WTC11 (cell line): ENCODE measurements at regions not wholly inside any gene's neighbourhood (a gene's known extent, or its start where the extent isn't known, plus 50 kb on each side); places are given as distances from the start of the nearest gene placed in this dataset.

ENCODE experiments used
- ATAC-seq: fragments of 200-7000 bp; cut with Tn5 transposase; 2 replicates; pipeline ENCODE4 v1.10.0; 2021; ENCODE audit warnings: mild to moderate bottlenecking, moderate library complexity
- CTCF ChIA-PET: fragments of 300-600 bp; sonication (Branson Sonifier 250); formaldehyde crosslinking; loops from one replicate; lab custom pipeline; 2021; ENCODE audit warnings: antibody characterized with exemption; lab: Charles Lee
- POLR2A ChIA-PET: fragments of 350-600 bp; sonication (Branson Sonifier 250); formaldehyde crosslinking; loops from one replicate; lab custom pipeline; 2021; ENCODE audit warnings: antibody characterized with exemption; lab: Charles Lee
- DNase-seq: peaks from one replicate; pipeline ENCODE4 v3.0.0; 2021; ENCODE audit warnings: low spot score
- H3K27ac Mint-ChIP-seq: 2 replicates; pipeline ENCODE4 v1.8.0; 2021; ENCODE audit warnings: mixed read lengths
- H3K27me3 Mint-ChIP-seq: 2 replicates; pipeline ENCODE4 v1.8.0; 2021; ENCODE audit warnings: low read depth, mild to moderate bottlenecking, moderate library complexity, mixed read lengths
- H3K36me3 Mint-ChIP-seq: 2 replicates; pipeline ENCODE4 v1.8.0; 2021; ENCODE audit warnings: mixed read lengths
- H3K4me1 Mint-ChIP-seq: 2 replicates; pipeline ENCODE4 v1.8.0; 2022; ENCODE audit warnings: mixed read lengths
- H3K4me3 Mint-ChIP-seq: 2 replicates; pipeline ENCODE4 v1.8.0; 2021; ENCODE audit warnings: mild to moderate bottlenecking, moderate library complexity, mixed read lengths
- H3K9me3 Mint-ChIP-seq: 2 replicates; pipeline ENCODE4 v1.8.0; 2021; ENCODE audit warnings: mixed read lengths
- AR ChIP-seq: fragments of 250-450 bp; sonication (Bioruptor Pico); IDR thresholded peaks from 2 replicates; pipeline ENCODE4 v1.9.0; 2021; ENCODE audit warnings: mild to moderate bottlenecking
- CBFB ChIP-seq: sonication (generic); formaldehyde crosslinking; IDR thresholded peaks from 2 replicates; pipeline ENCODE4 v1.8.1; 2022; ENCODE audit warnings: mild to moderate bottlenecking, low read depth, missing genetic modification reagents
- CDX4 ChIP-seq: fragments of 250-450 bp; sonication (Bioruptor Pico); IDR thresholded peaks from 2 replicates; pipeline ENCODE4 v1.9.0; 2021; ENCODE audit warnings: moderate library complexity, mild to moderate bottlenecking, inconsistent platforms, borderline replicate concordance
- CREM ChIP-seq: sonication (generic); formaldehyde crosslinking; IDR thresholded peaks from 2 replicates; pipeline ENCODE4 v1.8.1; 2022; ENCODE audit warnings: mild to moderate bottlenecking, missing genetic modification reagents, moderate library complexity
- E2F4 ChIP-seq: sonication (generic); formaldehyde crosslinking; IDR thresholded peaks from 2 replicates; pipeline ENCODE4 v1.8.1; 2022; ENCODE audit warnings: low read depth, mild to moderate bottlenecking, moderate library complexity, missing genetic modification reagents, borderline replicate concordance
- ERG ChIP-seq: fragments of 250-450 bp; sonication (Bioruptor Pico); IDR thresholded peaks from 2 replicates; pipeline ENCODE4 v1.8.0; 2021; ENCODE audit warnings: mild to moderate bottlenecking
- FOXJ3 ChIP-seq: sonication (generic); formaldehyde crosslinking; IDR thresholded peaks from 2 replicates; pipeline ENCODE4 v1.9.0; 2021; ENCODE audit warnings: missing genetic modification reagents, mild to moderate bottlenecking, borderline replicate concordance
- IRF1 ChIP-seq: sonication (generic); formaldehyde crosslinking; IDR thresholded peaks from 2 replicates; pipeline ENCODE4 v1.8.0; 2023; ENCODE audit warnings: missing genetic modification reagents
- ZBTB21 ChIP-seq: sonication (generic); formaldehyde crosslinking; IDR thresholded peaks from 2 replicates; pipeline ENCODE4 v1.8.1; 2023; ENCODE audit warnings: mild to moderate bottlenecking, missing genetic modification reagents, borderline replicate concordance
- ZBTB43 ChIP-seq: sonication (generic); formaldehyde crosslinking; IDR thresholded peaks from 2 replicates; pipeline ENCODE4 v1.8.1; 2023; ENCODE audit warnings: mild to moderate bottlenecking, missing genetic modification reagents
- ZNF219 ChIP-seq: sonication (generic); formaldehyde crosslinking; IDR thresholded peaks from 2 replicates; pipeline ENCODE4 v1.8.0; 2023; ENCODE audit warnings: missing genetic modification reagents, mild to moderate bottlenecking, borderline replicate concordance
- ZNF396 ChIP-seq: fragments of 250-450 bp; sonication (Bioruptor Pico); IDR thresholded peaks from 2 replicates; pipeline ENCODE4 v1.8.0; 2021; ENCODE audit warnings: mild to moderate bottlenecking, moderate library complexity, borderline replicate concordance
- ZNF512 ChIP-seq: sonication (generic); formaldehyde crosslinking; IDR thresholded peaks from 2 replicates; pipeline ENCODE4 v1.8.1; 2022; ENCODE audit warnings: missing genetic modification reagents, borderline replicate concordance
- ZNF532 ChIP-seq: fragments of 250-450 bp; sonication (Bioruptor Pico); IDR thresholded peaks from 2 replicates; pipeline ENCODE4 v1.9.0; 2021; ENCODE audit warnings: mild to moderate bottlenecking, borderline replicate concordance
- ZNF671 ChIP-seq: fragments of 250-450 bp; sonication (Bioruptor Pico); IDR thresholded peaks from 2 replicates; pipeline ENCODE4 v1.8.0; 2021; ENCODE audit warnings: mild to moderate bottlenecking

GRCh38 chr2:145341536-145341935, 821.6 kb upstream of the ZEB2 start (continued):
- TF ChIP-seq ZNF532 (CRISPR knock-in tag) (no peak), CREM (CRISPR knock-in tag) (no peak)

GRCh38 chr2:145339646-145340045, 819.7 kb upstream of the ZEB2 start:
- no peaks in the 10 kb centered on the region for H3K27me3 Mint-ChIP-seq
- TF ChIP-seq FOXJ3 (CRISPR knock-in tag) = no peak
- TF ChIP-seq CDX4 (CRISPR knock-in tag) = no peak
- TF ChIP-seq ERG = no peak
- no peak for TF ChIP-seq ZNF671 (CRISPR knock-in tag)
- no peak for TF ChIP-seq ZNF396
- no peak for TF ChIP-seq IRF1
- H3K27ac Mint-ChIP-seq = no peak overlapping the region
- DNase-seq = no peak
- no peak for ATAC-seq
- peaks cover 24% of the 10 kb centered on the region for H3K9me3 Mint-ChIP-seq
- ChIA-PET POLR2A (no interaction called here), CTCF (no interaction called here)
- H3K36me3 Mint-ChIP-seq = no peaks in the 10 kb centered on the region
- no peak overlapping the region for H3K4me3 Mint-ChIP-seq
- no peaks in the 10 kb centered on the region for H3K4me1 Mint-ChIP-seq

- no peak for ATAC-seq
- DNase-seq = no peak
- Mint-ChIP-seq H3K36me3 (no peaks in the 10 kb centered on the region), H3K27me3 (no peaks in the 10 kb centered on the region), H3K4me3 (no peak overlapping the region), H3K4me1 (no peaks in the 10 kb centered on the region), H3K9me3 (no peaks in the 10 kb centered on the region), H3K27ac (no peak overlapping the region)
- CTCF ChIA-PET = no interaction called here
- POLR2A ChIA-PET = no interaction called here
- no peak for TF ChIP-seq ZNF219
- no peak for TF ChIP-seq CBFB (CRISPR knock-in tag)
- TF ChIP-seq E2F4 (CRISPR knock-in tag) = no peak
- no peak for TF ChIP-seq AR
- TF ChIP-seq ZBTB21 (CRISPR knock-in tag) = no peak
- no peak for TF ChIP-seq ZNF512
- no peak for TF ChIP-seq CREM (CRISPR knock-in tag)
- no peak for TF ChIP-seq ZBTB43
These were observed 812.4 kb upstream of the ZEB2 start for GRCh38 chr2:145332210-145332898.
